IPS DF 19.7 (cell line): ENCODE measurements at regions not wholly inside any gene's neighbourhood (a gene's known extent, or its start where the extent isn't known, plus 50 kb on each side); places are given as distances from the start of the nearest gene placed in this dataset.

ENCODE experiments used
- DNase-seq: peaks from one replicate; pipeline ENCODE4 v3.0.0-alpha.2; 2013; ENCODE audit warnings: low read depth, low spot score

DNA sequence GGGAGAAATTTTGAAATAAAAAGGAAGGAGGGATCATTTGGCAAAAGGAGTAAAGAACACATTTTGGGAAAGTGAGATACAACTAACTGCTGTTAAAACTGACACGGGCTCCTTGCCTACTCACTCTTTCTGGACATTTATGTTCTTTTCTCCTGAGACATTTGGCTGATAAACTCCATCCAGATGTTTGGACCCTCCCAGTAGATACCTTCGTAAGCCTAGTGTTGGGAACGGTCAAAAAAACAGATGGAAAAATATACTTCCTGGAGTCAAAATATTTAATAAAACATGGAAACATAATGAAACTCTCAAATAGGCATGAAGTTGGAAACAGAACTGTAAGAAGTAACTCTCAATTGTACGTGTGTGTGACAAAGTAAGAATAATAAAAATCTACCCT lies 360.1 kb upstream of the RIOK2 start:
- DNase-seq, result no peak

DNA sequence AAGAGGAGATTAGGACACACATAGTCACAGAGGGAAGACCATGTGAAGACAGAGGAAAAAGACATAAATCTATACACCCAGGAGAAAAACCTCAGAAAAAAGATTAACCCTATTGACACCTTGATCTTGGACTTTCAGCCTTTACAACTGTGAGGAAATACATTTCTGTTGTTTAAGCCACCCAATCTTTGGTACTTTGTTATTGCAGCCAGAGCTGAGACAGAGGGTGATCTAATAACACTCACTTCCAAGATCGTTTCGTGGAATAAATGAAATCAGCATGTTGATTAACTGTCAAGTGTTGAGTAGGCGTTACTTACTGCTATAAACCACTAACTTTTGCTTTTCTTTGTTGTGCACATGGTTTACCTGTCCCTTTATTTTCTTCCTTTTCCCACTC lies 361.2 kb upstream of the RIOK2 start:
- no peak for DNase-seq

DNA sequence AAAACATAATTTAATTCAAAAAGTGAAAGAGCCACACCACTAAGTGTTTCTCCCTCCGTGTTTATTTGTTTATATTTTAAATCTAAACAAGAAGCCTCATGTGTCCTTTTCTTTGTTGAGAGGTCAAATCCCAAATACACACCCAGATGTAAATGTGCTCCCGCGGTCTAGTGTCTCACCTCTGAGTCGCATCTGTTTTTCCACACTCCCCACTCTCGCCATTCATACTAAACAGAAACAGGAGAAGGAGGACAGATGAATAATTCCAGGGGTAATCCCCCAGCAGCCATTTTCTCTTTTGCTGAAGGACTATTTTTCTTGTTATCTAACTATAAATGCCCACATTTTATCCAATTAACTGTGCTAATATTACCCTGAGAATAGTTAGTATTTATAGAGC lies 361.6 kb upstream of the RIOK2 start:
- DNase-seq, result no peak

DNA sequence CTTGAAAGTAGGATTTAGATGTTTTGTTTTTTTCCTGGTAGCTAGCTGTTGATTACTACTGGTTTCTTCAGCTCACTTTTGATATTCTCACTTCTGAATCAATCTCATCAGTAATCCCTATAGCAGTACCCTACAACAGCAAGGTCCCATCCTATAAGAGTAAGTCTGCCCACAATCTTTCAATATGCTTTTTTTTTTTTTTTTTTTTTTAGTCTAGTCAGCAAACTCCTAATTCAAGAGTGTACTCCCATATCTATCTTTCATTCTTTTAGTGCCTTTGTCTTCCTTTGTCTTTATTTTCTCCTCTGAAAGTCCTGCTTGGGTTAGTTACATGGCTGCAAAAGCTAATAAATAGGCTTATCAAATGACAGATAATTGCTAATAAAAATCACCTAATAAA lies 362.4 kb upstream of the RIOK2 start:
- DNase-seq, result no peak

DNA sequence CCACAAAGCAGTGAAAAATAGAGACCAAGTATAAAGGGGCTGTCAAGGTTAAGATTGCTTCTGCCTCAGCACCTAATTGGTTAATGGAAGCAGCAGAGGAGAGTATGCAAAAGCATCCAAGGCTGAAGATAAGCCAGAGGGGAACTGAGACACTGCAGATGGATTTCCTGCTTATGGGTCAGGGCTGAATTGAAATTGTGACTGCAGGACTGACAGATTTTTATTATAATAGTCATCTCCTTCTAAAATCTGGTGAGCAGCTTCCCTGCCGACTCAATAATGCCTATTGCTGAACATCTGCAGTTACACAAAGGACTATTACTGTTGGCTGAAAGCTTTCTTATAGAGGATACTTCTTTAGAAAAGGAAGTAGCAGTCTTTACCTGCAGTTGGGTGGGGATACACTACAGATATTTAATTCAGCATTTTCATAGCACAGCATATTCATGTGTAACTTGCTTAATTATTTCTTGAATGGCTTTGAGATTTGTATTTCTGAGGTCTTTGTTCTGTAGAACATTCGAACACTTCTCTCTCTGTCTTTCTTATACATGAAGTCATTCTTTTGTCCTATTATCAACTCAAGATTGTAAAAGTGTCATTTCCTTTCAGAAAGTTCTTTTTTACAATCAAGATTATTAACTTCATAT lies 363.0 kb upstream of the RIOK2 start:
- DNase-seq, result no peak

DNA sequence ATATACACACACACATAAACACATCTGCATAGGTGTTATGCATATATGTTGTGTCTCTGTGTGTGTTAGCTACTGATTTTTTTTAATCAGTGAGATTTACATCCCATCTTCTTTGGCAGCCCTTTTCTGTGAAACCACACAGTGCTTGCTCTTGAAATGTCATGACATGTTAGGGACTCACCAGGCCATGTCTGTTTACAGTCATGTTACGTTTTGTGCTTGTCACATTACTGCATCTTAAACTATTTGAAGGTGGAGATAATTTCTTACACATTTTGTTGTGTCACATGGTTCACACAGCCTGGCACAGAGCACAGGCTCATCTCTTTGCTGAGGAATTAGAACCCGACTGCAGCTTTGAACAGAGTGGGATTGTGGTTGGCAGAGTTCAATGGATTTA lies 364.4 kb upstream of the RIOK2 start:
- no peak for DNase-seq

DNA sequence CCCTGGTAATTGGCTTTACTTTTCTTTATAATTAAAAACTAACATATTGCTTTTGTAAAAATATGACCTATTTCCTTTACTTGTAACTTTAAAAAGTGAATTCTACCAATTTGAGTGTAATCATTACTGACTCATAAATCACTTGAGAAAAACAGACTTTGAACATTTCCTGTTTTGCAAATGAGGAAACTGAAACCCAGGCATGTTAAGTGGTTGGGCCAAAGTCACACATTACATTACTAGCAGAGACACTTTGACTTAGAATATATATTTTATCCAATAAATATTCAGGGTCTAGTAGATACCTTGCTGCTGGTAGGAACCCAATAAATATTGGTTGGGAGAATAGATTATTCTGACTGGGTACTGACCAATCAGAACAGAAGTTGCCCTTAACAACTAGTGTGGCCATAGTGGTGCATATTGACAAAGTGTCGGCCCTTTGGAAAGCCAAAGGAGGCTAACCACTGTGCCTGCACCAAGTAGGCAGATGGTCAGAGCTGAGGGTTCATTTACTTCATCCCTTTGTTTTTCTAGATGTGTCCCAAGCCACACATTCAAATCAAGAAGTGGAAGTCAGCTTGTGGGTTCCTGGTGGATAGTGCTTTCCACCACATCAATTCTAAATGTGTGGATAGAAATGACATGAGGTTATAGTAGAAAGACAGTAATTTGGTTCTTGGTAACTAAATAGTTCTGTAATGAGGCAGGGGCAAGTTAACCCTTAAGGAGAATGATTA lies 365.1 kb upstream of the RIOK2 start:
- DNase-seq, result no peak

DNA sequence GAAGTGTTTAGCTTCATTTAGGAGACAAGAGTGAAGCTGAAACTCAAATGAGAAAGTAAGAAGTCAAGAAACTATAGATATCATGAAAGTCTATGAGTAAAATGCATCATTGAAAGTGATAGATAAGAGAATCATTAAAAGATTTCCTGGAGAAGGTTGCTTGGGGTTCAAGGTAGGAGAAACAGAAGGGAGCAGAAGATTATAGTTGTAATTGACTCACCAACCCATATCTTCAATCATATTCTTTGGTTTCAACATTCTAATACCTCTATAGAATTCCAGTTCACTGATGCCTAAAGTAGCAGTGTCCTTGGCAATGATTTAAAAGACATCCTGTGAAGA lies 365.7 kb upstream of the RIOK2 start:
- no peak for DNase-seq

DNA sequence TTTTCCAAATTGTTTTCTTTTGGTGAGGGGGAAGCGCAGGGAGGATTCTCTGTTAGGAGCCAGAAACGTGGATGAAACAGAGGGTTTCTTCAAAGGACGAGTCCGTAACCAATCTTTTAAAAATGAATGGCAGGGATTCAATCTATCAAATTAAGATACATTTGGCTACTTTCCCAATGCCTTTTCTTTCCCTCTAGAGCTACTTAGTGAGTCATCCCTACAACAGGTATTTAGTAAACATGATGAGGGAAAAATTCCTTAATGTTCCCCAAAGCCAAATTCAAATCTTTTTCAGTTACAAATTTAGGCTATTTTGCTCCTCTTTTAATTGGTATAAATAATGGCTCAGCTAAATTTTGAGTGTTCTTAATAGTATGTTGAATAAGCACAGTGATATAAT lies 366.4 kb upstream of the RIOK2 start:
- DNase-seq, result no peak

DNA sequence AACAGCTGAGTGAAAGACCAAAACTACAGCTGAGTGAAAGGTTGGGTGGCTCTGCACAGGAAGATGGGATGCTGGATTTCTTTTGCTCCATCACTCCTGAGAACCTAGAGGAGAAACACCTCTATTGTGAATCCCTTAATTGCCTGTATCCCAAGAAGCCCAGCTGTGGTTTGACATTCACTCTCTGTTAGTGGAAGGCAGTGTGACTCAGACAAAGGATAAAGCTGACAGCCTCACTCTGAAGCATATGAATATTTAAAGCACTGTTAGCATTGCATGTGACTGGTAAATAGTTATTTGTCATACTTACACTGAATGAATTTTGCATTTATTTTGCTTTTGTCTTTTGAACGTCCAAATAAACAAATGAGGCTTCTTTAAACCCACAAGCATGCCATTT lies 367.1 kb upstream of the RIOK2 start:
- DNase-seq, result no peak

DNA sequence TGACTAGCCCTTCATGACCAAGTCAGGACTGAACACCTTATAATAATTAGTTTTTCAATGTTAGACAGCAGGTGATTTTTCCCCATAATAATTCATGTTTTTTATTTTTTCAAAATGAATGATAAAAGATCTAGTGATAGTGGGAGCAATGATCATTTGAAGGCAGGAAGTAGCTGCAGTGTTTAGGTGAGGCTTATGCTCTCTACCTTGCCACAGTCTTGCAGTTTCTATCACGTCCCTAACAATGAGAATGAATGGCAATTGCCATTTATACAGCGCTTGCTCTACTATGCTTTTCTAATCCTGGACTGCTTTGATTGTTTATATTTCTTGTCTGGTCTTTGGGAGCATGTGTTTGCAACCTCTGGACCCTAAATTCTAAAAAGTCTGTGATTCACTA lies 367.8 kb upstream of the RIOK2 start:
- no peak for DNase-seq

DNA sequence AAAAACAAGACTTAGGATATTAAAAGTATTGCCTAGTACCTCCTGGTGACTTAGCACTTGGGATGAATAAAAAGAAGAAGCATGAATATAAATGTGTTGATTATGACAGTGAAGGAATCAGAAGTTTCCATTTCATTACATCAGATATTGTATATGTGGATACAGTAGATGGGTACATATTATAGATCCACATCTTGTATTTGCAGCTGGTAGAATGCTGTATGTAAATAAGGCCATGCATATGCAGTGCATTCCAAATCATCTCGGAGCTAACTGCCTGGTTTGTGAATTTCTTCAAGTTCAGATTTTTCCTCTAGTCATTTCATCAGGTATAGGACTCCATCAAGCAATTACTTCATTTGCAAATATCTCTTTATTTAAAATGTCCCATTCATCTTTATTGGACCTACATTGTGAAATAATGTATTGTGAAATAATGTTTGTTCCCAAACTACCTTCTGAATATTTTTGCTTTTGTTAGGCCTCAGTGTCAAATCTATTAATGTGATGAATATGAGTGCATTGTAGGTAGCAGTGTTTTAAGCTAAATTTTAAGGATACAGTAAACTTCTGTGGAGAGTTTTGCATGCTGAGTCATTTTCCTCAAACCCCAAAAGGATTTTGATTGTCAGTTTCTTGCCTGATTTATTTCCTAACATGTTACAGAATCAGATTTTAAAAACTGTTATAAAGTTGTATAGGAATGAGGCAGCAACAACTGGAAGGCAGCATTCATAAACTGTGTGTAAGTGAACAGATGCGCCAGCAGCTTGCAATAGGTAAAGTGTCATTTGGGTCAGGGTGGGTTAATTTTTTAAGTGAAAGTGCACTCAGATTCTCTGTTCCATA lies 370.8 kb upstream of the RIOK2 start:
- no peak for DNase-seq

DNA sequence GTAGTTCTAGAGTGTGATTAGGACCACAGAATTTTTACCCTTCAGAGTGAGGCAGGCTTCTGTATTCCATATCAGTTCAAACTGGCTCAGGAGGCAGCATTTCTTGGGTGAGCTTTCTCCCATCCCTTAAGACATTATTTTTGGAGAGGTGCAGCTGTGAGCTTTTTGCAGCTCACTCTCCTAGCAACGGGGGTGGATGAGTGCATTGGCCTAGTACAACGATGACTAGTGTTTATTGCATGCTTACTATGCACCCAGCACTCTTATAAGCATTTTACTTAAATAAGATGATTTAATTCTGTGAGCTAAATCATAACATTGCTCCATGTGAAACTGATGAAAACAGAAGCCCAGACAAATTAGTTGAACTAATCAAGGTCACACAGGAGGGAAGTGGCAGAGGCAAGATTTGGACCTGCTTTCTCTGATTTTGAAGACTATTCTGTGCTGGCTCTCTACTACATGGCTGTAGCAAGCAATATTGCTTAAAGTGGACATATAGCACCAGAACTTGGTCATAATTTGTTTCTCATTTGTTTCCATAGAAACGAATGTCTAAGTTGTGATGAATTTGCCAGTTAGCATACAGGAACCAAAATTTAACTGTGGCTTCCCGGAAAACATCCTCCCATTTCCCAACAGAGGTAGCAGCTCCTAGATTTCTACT lies 372.1 kb upstream of the RIOK2 start:
- no peak for DNase-seq

DNA sequence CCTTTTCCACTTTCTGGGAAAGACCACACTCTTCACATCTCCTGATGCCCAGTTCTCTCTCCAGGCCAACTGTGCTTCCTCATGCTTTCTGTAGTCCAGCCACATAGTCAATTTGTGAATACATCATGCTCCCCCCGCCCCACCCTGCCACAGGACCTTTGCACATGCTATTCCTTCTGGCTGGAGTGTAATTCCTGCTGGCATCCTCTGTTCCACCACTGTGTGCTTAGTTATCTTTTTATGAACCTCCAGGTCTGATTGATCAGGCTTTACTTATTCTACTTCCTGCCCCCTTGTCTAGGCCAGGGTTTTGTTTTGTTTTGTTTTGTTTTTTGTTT lies 372.6 kb upstream of the RIOK2 start:
- no peak for DNase-seq

DNA sequence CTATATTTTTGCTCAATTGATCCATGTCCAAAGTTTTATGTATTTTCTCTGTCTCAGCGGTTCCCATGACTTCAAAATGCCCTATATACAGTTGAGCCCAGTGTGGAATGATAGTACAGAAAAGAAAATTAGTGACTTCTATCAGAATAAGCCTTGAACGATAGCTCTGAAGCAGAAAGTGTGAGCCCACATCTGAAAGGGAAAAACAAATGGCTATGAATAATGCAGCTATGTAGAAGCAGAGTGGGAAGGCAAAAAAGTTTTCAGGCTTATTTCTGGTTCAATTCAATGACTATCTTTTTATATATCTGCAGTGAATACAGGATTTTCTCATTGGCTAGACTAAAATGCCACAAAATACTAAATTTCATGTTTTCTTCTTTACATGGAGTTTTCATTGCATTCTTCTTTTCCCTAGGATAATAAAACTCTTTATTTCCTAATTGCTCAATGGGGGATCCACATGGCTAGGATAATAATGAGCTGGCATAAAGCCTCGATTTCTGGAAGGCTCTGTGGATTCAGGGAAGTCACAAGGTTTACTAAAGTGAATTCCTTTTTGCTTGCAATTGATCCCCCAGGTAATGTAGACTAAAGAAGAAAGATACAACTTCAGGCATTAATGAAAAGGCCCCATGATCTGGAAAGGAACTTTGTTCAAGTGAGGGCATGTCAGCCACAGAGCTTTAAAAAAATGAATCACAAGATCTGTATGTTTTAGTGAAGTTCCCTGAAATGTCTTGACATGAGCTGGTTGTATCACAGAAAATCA lies 377.0 kb upstream of the RIOK2 start:
- no peak for DNase-seq

DNA sequence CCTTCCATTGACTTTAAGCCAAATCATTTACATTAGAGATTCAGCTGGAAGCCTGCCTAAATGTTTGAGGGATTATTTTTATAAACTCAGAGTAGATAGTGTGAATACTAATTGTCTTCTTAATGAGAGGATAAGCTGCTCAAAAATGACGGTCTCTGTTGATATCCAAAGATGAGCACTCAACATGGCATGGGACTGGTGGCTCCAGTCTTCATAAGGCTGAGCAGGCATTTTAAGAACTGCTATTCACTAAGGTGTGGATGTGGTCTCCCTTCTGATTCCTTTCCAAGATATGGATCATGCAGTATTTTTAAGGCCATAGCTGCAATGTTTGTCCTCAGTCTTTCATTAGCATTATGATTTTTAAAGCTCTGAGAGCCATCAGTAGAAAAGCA lies 377.5 kb upstream of the RIOK2 start:
- DNase-seq, result no peak

DNA sequence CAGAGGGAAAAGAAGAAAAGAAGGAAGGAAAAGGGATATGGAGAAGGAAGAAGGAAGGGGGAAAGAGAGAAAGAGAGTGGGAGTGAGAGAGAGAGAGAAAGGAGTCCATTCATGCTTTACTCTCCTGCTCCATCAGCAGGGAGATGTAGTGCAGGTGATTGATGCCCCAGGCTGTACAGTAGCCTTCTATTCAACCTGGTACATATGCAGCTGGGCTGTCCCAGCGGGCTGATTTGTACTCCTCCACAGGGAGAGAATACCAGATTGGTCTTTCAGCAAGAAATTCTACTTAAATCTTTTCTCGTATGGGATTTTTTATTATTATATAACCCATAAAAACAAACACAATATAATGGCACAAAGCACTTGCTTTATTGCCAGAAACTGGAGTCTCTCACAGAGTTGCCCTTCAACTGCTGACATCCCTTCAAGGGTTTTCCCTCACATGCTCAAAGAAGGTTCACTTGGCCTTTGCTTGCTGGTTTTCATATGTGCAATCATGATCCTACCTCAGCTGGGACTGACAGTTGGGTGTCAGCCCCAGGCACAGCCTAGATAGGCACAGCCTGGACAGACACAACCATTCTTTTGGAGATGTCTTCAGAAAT lies 380.1 kb upstream of the RIOK2 start:
- DNase-seq, result no peak

DNA sequence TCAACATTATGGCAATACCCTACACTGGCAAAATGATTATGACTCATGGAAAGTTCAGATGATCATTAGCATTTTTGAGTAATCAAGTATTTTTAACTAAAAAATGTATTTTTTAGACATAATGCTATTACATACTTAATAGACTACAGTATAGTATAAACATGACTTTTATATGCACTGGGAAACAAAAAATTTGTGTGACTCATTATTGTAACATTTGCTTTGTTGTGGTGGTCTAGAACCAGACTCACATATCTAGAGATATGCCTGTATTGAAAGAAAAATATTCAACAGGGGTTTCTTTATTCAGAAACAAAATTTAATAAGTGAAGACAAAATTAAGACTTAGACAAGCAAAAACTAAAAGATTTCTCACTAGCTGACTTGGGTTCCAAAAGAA lies 385.3 kb upstream of the RIOK2 start:
- no peak for DNase-seq

DNA sequence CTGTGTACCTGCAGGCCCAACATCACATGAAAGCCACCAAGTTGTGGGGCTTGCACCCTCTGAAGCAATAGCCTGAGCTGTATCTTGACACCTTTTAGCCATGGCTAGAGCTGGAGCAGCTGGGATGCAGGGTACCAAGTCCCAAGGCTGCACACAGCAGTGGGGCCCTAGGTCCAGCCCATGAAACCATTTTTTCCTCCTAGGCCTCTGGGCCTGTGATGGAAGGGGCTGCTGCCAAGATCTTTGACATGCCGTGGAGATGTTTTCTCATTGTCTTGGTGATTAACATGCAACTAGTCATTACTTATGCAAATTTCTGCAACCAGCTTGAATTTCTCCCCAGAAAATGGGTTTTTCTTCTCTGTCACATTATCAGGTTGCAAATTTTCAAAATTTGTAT lies 387.2 kb upstream of the RIOK2 start:
- DNase-seq, result no peak

DNA sequence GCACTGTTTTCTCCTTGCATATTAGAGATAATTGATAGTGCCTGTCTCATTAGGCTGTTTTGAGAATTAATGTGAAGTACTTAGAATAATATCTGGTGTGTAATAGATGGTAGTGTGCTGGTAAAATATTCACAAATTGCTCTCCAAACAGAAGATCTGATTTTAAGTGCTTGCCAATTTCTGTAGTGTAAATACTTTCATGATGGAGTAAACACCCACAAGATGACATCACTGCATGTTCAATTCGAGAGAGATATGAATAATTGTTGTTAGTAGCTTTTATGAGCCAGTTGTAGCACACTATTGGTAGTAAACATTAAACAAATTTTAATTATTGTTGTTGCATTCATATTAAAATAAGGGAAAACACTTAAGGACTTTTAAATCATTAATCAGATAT lies 392.3 kb upstream of the RIOK2 start:
- DNase-seq, result no peak

DNA sequence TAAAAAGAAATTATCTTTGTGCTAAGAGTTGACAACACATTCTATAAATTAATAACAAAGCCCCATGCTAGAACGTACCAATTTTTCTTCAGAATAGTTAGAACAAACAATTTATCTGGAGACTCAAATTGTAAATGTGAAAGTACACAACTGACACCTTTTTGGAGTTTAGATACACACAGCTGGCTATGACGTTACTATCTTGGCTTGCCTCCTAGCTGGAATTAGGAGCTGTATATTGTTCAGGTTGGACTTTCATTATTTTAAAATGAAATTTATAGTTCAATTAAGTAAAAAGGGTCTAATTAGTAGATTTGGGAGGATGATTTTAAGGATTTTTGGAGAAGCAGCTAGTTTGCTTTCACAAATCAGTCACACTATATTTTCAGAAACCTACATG lies 393.9 kb upstream of the RIOK2 start:
- no peak for DNase-seq
